ENCODE measurements at regions not wholly inside any gene's neighbourhood (a gene's known extent, or its start where the extent isn't known, plus 50 kb on each side); places are given as distances from the start of the nearest gene placed in this dataset.

- ATAC-seq, result no peak
- TF ChIP-seq ESRRG (CRISPR knock-in tag; IDR thresholded peaks at IDR 0.05) (no peak), ISL1 (CRISPR knock-in tag; IDR thresholded peaks at IDR 0.05) (no peak), TOX (CRISPR knock-in tag; IDR thresholded peaks at IDR 0.05; ENCODE audit: borderline replicate concordance) (no peak), PPARA (CRISPR knock-in tag; IDR thresholded peaks at IDR 0.05; ENCODE audit: borderline replicate concordance) (no peak), ZFP30 (CRISPR knock-in tag; IDR thresholded peaks at IDR 0.05) (no peak), TCF4 (CRISPR knock-in tag; IDR thresholded peaks at IDR 0.05; ENCODE audit: borderline replicate concordance) (no peak), BACH2 (CRISPR knock-in tag; IDR thresholded peaks at IDR 0.05; ENCODE audit: borderline replicate concordance) (no peak), ZNF8 (CRISPR knock-in tag; IDR thresholded peaks at IDR 0.05) (no peak), ZNF70 (CRISPR knock-in tag; IDR thresholded peaks at IDR 0.05) (no peak), CSDC2 (CRISPR knock-in tag; IDR thresholded peaks at IDR 0.05) (no peak), ARNTL (CRISPR knock-in tag; IDR thresholded peaks at IDR 0.05; ENCODE audit: borderline replicate concordance, low read depth) (no peak), OSR1 (CRISPR knock-in tag; IDR thresholded peaks at IDR 0.05) (no peak), ZC3H10 (CRISPR knock-in tag; IDR thresholded peaks at IDR 0.05) (no peak), TSHZ2 (CRISPR knock-in tag; IDR thresholded peaks at IDR 0.05) (no peak)
Observed at GRCh38 chr1:244106837-244107493, 55.9 kb downstream of the ZBTB18 start.

GRCh38 chr1:244111027-244111426 lies 59.9 kb downstream of the ZBTB18 start:
- TF ChIP-seq ZFP3 (CRISPR knock-in tag; IDR thresholded peaks at IDR 0.05) (no peak), ZFP30 (CRISPR knock-in tag; IDR thresholded peaks at IDR 0.05) (no peak), TCF4 (CRISPR knock-in tag; IDR thresholded peaks at IDR 0.05; ENCODE audit: borderline replicate concordance) (no peak)
- no peak for ATAC-seq

- TF ChIP-seq ZNF70 (CRISPR knock-in tag; IDR thresholded peaks at IDR 0.05) (no peak), TCF4 (CRISPR knock-in tag; IDR thresholded peaks at IDR 0.05; ENCODE audit: borderline replicate concordance) (no peak), GLIS3 (CRISPR knock-in tag; IDR thresholded peaks at IDR 0.05) (no peak), SNAI2 (CRISPR knock-in tag; IDR thresholded peaks at IDR 0.05) (no peak), BACH2 (CRISPR knock-in tag; IDR thresholded peaks at IDR 0.05; ENCODE audit: borderline replicate concordance) (no peak), CSDC2 (CRISPR knock-in tag; IDR thresholded peaks at IDR 0.05) (no peak), RARB (CRISPR knock-in tag; IDR thresholded peaks at IDR 0.05) (no peak), OSR1 (CRISPR knock-in tag; IDR thresholded peaks at IDR 0.05) (no peak), PPARA (CRISPR knock-in tag; IDR thresholded peaks at IDR 0.05; ENCODE audit: borderline replicate concordance) (no peak), TSHZ2 (CRISPR knock-in tag; IDR thresholded peaks at IDR 0.05) (no peak), ZFP30 (CRISPR knock-in tag; IDR thresholded peaks at IDR 0.05) (no peak), ARNTL (CRISPR knock-in tag; IDR thresholded peaks at IDR 0.05; ENCODE audit: borderline replicate concordance, low read depth) (no peak), ZNF565 (CRISPR knock-in tag; conservative IDR thresholded peaks at IDR 0.05; ENCODE audit: low read depth) (no peak)
- TF ChIP-seq, protein P1, sequence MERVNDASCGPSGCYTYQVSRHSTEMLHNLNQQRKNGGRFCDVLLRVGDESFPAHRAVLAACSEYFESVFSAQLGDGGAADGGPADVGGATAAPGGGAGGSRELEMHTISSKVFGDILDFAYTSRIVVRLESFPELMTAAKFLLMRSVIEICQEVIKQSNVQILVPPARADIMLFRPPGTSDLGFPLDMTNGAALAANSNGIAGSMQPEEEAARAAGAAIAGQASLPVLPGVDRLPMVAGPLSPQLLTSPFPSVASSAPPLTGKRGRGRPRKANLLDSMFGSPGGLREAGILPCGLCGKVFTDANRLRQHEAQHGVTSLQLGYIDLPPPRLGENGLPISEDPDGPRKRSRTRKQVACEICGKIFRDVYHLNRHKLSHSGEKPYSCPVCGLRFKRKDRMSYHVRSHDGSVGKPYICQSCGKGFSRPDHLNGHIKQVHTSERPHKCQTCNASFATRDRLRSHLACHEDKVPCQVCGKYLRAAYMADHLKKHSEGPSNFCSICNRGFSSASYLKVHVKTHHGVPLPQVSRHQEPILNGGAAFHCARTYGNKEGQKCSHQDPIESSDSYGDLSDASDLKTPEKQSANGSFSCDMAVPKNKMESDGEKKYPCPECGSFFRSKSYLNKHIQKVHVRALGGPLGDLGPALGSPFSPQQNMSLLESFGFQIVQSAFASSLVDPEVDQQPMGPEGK (CRISPR knock-in tag; IDR thresholded peaks at IDR 0.05; ENCODE audit: borderline replicate concordance), result no peak
- ATAC-seq, result no peak
Observed at GRCh38 chr1:244112041-244112440, 61.0 kb downstream of the ZBTB18 start.

DNA sequence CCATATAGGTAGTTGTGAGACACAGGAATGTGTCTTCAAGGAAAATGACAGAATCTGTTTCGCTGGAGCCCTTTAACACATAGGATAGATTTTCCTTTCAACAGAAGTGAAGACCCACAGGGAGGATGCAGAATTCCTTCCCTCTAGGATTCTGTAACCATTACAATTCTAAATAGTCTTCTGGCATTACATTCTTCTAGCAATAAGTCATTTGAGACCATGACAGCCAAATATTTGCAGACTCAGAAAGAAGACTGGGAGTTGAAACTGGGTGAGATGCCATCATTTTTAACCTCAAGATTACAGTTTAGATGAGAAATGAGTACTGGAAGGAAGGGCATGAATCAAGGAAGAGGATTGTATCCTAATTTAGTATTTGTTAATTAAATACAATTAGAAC lies 61.6 kb downstream of the ZBTB18 start:
- ATAC-seq, result peak; percentile 76
- no peak for TF ChIP-seq PPARA (CRISPR knock-in tag; IDR thresholded peaks at IDR 0.05; ENCODE audit: borderline replicate concordance)
- TF ChIP-seq TCF4 (CRISPR knock-in tag; IDR thresholded peaks at IDR 0.05; ENCODE audit: borderline replicate concordance), result no peak
- TF ChIP-seq ESRRG (CRISPR knock-in tag; IDR thresholded peaks at IDR 0.05), result no peak
- TF ChIP-seq, protein P2, sequence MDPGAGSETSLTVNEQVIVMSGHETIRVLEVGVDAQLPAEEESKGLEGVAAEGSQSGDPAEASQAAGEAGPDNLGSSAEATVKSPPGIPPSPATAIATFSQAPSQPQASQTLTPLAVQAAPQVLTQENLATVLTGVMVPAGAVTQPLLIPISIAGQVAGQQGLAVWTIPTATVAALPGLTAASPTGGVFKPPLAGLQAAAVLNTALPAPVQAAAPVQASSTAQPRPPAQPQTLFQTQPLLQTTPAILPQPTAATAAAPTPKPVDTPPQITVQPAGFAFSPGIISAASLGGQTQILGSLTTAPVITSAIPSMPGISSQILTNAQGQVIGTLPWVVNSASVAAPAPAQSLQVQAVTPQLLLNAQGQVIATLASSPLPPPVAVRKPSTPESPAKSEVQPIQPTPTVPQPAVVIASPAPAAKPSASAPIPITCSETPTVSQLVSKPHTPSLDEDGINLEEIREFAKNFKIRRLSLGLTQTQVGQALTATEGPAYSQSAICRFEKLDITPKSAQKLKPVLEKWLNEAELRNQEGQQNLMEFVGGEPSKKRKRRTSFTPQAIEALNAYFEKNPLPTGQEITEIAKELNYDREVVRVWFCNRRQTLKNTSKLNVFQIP (CRISPR knock-in tag; IDR thresholded peaks at IDR 0.05; ENCODE audit: borderline replicate concordance, low read depth), result no peak
- TF ChIP-seq, protein P1 (CRISPR knock-in tag; IDR thresholded peaks at IDR 0.05; ENCODE audit: borderline replicate concordance), result no peak

Measured in SK-N-SH treated with all-trans-retinoic acid at 6 μM for 48 hours (cell line).